ENCODE measurements at regions not wholly inside any gene's neighbourhood (a gene's known extent, or its start where the extent isn't known, plus 50 kb on each side); places are given as distances from the start of the nearest gene placed in this dataset.
A peak's percentile ranks its signal among the peaks of the same experiment; 100 is the strongest.

DNA sequence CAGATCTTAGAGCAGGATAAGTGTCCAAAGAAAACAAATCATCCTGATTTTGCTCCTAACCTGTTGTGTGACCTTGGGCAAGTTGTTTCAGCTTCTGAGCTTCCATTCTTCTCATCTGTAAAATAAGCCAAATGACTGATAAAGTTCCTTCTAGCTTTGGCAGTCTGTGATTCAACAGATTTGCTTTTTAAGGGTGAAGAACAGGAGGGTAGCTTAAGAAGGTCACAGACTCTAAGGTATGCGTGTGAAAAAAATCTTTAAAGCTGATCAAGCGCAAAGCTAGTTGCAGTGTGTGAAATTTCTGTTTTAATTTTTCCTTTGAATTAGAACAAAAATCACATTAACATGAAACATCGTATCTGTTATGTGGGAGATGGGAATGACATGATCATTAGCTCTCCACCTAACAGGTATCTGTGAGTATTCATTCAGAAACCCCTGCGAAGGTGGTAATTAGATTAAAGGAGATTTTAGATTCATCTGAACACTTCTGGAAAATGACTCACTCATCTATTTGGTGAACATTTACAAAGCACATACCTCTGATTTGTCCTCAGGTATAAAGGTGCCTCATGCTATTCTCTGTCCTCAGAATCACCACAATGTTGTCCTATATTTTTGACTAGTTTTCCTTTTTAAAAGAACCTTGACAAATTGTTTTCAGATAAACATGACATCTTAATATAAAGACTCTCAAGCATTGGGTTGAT lies 131.9 kb upstream of the CPM start:
- DNase-seq: no peak

DNA sequence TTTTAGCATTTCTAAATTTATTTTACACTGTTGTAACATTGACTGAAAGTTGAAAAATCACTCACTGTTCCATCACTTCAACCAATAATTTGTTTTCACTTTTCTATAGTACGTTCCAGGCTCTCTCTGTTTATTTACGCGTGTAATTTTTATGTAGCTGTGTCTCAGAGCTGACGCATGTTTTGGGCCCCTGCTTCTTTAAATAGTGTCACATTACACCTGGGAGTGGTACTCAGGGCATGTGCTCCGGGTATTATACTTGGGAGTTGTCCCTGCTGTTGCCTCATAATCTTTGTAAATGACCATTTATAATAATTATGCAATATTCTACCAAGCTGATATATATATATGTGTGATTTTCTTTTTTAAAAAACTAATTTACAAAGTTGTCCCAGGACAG lies 132.8 kb upstream of the CPM start:
- DNase-seq: peak; percentile 78

DNA sequence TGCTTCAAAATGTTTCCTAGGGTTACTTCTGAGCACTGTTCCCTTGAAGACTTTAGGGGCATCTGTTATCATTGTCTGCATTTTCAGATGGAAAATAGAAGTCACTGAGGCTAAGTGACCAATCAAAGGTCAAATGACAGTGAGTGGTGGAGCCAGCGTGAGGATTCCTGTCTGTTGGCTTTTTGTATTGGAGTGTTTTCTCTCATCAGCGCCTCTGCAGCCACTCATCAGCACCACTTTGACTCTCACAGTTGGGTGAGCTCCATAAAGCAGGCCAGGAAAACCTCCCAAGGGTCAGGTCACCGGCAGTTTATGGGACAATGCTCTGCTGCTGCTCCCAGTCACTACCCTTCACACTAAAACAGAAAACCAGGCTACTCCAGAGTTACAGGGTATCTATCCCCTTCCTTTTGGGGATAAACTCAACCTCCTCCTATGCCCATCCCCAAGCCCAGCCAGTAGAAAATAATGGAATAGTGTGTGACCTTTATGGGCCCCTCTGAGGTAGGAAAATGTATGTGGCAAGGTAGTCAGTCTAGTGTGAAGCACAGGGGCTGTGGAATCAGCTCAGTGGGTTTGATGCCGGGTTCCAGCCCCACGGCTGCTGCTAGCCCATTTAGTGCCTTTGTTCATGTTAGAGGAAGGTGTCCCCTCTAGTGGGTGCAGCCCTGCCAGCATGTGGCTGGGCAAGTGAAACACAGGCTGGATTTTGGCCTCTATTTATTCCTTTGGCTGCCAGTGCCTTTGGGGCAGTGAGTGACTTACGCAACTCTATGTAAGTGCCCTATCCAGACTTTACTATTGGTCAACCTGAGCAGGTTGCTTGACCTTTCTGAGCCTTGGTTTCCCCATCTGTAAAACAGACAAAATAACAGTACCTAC lies 133.8 kb upstream of the CPM start:
- DNase-seq: peak; percentile 90

DNA sequence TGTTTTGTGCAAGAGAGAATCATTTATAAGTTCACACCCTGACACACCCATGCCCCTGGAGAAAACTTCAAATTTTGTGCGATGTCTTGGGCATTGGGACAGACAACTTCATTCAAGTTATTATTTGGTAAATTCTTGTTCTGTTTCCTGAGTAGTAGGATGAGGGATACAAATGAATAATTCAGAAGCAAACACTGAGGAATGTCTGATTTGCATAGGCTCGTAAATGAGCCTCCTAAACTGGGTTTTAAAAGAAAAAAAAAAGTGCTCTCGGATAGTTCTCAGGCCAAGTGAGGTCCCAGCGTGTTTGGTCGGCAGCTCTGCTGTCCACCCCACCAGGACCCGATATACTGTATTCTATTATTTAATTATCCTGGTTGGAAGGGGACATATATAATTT lies 134.7 kb upstream of the CPM start:
- DNase-seq: no peak

DNA sequence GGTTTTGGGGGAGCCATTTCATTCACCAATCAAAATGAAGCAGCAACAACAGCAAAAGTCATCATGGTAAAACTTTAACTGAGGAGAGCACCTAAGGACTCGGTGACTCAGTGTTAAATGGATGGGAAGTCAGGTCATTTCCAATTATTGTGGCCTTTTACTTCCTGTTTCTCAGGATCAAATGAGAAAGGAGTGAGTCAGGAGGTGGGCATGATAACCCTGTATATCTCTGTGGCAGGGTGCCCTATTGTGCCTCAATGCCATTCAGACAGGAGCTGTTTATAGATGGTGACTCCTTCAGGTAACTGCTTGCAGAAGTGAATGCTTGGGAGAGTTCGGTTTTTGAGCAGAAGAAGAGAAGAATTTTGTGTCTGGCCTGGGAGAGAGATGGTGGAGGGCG lies 135.5 kb upstream of the CPM start:
- DNase-seq: no peak

DNA sequence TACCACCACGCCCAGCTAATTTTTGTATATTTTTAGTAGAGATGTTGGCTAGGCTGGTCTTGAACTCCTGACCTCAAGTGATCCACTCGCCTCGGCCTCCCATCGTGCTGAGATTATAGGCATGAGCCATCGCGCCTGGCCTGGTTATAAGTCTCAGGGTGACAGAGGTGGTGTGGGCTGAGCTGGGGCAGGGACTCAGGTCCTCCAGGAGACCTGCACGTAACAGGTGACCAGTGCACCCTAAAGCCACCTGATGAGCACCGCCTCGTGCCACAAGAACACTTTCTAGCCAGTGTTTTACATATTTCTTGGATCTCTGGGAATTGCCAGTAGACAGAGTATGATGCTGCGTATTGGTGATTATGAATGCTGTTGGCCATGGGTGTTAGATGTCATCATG lies 136.5 kb upstream of the CPM start:
- no peak for DNase-seq

DNA sequence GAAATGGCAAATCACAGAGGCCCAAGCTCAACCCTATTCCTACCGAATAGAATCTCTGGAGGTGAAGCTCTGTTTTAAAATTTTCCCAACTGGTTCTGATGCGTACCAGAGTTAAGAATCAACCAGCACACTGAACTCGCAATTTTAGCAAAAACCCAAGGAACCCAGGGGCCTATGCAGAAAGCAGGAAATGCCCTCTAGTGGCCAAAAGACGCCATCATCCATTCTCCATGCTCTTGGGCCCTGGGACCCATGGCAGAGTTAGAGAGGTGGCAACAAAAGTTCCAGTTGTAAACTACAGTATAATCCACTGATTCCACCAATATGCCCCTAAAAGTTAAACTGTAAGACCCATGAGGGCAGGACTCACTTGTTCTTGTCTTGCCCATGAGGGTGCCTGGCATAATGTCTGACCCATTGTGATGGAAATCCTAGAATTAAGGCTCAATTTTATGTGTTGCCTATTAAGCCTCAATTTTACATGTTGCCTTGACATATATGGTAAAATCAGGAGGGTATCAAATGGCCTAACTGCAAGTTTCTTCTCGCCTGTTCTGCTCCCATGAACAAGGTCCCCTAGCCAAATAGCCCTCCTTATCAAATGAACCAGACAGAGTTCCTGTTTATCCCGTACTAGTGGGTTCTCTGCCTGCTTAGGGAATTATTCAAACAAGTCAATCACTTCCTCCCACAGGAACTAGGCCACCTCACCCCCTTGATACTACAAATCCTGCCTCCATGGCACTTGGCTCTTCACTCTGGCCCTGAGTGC lies 137.5 kb upstream of the CPM start:
- peak; percentile 87 for DNase-seq

DNA sequence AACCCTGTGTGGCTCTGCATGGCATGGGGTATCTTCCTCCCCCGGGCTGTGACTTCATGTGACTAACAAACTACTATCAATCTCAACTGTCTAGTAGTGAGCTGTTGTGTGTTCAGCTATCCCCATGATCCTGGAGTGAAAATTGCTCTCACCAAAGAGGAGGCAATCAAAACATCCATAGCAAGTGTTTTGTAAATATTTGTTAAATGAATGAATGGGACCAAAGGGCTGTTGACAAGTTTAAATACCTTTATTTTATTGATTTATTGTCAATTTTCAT lies 138.1 kb upstream of the CPM start:
- DNase-seq: peak; percentile 51

DNA sequence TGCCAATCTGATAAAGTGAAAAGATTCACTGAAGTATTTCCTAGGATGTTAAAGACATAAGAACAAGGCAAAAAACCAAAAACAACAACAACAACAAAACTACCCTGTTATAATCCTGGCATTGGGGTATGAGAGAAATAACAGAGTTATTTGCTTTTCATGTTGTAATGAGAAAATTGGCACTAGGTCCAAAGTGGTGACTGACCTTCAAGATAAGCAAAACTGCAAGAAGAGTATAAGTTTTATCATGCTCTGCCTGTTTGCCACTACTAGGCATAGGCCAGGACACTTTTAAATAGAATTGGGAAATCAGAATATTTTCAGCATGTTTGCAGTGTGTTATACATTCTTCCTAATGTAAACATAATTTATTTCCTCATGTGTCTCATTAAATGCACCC lies 140.1 kb upstream of the CPM start:
- no peak for DNase-seq

DNA sequence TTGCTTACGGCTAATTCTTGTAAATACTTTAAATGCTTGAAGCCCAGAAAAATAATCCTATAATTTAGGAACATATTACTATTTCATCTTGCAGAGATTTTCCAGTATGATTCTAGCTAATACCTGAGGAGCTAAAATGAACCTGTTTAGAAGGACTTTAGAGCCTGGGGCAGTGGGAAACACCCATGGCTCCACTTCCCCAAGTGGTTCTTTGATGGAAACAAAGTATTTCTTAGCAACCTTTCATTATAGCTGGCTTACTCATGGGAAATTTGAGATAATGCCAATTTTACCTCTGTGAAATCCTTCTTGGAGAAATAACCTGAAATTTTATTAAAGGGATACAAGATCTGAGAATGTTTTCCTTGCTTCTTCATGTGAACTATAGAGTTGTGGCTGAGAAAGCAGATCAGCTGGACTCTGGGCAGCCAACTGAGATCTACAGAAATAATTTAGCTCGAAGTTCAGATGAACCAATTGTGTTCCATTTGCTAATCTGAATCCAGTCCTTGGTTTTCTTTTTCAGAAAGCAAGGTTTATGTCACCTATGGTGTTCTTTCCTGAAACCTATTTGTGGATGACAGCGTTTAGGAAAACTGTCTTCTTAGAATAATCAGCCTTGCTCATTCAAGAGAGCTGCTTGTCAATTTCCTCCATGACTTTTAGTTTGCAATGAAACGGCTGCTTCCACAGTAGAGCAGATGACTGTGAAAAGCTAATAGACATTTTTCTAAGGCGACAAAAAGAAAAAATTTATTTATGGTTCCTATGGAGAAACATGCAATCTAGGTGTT lies 141.8 kb upstream of the CPM start:
- no peak for DNase-seq

DNA sequence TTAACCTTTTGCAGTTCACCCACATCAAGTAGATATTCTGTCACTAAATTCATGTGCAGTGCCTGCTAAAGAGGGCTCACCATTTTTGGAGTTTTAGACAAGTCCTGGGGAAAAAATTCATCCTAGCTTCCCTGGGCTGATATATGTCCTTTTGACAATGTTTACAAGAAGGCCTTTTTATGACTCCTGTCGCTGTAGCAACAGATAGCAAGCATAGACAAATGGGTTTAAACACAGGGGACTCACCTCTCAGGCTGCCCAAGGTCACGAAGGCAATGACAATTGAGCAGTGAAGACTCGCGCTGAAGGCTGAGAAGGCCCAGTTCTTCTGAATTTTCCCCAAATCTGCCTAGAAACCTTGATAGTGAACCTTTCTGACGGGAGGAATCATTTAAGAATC lies 150.7 kb upstream of the CPM start:
- DNase-seq: no peak

DNA sequence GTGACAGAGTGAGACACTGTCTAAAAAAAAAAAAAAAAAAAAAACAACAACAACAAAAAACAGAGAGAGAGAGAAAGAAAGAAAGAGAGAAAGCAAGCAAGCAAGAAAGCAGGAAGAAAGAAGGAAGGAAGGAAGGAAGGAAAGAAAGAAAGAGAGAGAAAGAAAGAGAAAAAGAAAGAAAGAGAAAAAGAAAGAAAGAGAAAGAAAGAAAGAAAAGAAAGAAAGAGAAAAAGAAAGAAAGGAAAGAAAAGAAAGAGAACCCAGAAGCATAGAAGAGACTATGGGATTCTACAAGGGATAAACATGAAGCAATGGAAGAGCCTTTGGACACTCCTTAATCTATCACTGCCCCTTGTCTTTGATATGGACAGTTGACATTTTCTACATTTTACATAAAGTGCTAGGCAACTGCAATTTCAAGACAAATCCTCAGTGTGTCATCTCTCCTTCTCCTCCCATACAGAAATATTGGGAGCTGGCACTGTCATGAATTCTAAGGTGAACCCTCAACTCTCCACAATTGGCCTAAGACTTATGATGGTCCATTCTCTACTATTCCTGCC lies 151.9 kb upstream of the CPM start:
- DNase-seq: no peak

DNA sequence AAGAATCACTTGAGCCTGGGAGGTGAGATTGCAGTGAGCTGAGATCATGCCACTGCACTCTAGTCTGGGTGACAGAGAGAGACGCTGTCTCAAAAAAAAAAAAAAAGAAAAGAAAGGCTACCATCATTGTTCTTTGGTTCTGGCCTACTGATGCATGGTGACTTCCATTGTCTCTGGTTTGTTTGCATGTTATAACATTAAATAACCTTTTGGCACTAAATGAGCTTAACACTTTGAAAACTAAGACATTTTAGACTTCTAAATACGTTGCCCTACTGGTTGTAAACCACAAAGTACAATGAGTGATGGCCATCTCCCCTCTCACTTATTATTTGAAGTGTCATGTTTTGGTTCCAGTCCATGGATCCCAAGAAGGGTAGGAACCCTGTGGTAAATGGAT lies 152.9 kb upstream of the CPM start:
- DNase-seq: no peak

DNA sequence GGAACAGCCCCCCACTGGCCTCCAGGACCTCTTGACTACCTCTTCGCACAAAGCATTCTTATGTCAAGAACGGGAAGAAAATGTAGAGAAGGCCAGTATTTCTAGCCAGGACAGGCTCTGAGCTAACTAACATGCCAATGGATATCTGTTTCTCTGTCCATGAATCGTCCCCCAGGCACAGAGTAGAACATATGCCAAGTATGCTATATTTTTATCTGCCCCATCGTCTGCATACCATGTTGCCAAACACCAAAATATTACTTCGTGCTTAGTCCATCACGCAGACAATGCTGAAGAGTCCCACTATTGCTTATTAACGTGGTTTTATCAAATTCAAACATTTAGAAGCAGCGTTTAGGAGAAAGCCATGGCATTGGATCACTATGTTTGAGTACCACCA lies 151.4 kb upstream of the CPSF6 start:
- DNase-seq: no peak

DNA sequence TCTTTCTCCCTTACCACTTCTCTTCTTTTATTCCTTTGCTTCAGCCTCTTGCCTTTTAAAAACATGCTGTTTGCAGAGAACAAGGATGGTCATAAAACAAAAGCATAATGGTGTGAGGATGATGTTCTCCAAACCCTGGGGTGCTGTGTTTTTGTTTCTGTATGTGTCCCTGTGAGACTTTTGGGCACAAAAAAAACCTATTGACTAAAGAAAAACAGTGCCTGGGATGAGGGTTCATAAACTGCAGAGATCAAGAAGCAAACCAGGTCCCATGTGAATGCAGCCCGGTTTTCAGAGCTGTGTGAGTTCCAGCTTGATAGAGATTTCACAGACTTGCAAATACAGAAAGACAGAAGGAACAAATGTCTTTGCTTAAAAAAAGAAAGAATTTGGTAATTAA lies 148.6 kb upstream of the CPSF6 start:
- no peak for DNase-seq

DNA sequence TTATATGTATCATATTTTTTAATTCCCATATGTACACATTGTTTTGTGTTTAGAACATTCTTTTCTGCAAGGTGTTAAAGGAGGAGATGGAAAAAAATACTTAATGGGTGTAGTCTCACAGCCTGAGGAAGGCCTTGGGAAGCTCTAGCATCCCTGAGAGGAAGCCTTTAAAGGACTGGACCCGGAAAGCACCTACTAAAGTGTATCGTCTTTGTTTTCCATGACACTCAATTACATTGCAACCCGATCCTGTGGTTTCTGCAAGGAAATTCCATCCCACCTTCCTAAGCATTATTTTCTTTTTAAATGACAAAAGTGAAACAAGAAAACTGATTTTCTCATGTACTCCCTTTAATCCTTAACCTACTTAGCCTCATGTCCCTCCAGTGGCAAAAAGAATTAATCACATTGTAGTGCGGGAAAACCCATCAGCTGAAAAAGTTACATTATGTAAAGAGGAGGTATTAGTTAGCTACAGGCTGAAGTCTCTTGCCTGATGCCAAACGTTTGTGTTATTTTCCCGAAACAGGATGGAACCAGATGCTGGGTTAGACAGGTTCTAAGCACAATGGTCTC lies 147.8 kb upstream of the CPSF6 start:
- no peak for DNase-seq

DNA sequence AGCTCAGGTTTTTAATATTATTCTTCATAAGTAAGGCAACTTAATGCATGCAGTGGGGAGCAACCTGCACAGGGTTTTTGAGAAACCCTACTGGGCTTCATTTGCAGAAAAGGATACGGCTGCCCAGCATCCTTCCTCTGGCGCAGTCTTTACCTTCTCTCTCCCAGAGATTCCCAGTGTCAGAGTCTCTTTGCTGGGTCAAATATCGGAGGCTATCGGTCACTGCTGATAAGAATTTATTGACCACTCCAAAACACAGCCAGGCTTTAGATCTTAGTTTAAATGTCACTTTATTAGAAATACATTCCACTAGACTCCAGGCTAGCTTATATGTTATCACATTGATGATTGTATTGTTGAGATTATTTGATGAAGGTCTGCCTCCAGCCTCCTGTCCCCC lies 147.2 kb upstream of the CPSF6 start:
- no peak for DNase-seq

DNA sequence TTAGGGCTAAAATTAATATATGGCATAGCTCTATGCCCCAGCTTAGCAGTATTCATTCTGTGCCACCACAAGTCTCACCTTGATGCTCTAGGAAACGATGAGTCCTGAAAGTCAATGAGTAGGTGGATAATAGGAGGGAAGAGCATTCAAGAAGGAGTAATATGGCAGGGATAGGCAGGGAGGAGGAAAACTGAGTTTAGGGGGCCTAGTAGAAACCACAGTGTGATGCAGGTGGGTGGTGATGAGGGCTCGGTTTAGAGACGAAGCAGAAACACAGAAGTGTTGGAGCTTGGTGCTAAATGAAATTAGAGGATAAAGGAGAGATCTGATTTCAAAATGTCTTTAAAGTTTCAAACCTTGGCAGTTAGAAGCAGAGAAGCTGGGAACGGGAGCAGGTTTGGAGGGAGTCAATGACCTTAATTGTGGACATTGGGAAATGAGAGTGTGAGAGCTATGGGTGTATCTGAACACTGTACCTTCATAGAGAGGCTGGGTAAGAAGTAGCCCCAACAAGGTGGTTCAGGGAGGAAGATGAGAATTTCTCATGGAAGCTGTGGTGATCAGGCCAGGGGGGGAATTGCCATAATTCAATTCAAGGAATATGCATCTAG lies 144.7 kb upstream of the CPSF6 start:
- DNase-seq: no peak

DNA sequence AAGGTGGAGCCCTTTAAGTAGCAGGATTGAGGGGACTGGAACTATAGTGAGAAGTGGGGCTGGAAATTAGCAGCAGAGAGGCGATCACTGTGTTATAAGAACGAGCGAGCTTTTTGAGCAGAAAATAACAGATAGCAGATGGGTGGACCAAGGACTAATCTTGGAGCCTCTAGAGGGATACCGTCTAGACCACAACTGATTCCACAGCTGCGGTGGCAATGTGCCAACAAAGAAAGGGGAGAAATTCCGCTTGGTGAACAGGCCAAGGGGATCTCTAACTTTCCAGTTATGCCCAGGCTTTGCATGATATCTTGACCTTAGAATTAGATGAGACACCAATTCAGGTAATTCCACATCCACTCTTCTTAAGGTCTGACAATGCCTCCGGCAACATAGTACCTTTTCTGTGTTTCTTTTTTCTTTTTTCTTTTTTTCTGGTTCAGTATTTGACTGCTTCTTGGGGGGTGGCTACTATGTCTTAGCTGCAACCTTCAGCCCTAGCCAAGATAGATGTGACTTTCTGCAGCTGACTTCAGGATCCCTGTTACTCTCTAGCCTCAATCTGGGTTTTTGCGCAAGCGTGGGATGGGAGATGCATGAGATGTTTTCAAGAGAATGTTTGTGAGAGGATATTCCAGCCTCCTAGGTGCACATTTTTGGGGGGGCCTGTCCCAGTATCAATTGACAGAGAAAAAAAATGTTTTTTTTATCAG lies 143.4 kb upstream of the CPSF6 start:
- DNase-seq: no peak

DNA sequence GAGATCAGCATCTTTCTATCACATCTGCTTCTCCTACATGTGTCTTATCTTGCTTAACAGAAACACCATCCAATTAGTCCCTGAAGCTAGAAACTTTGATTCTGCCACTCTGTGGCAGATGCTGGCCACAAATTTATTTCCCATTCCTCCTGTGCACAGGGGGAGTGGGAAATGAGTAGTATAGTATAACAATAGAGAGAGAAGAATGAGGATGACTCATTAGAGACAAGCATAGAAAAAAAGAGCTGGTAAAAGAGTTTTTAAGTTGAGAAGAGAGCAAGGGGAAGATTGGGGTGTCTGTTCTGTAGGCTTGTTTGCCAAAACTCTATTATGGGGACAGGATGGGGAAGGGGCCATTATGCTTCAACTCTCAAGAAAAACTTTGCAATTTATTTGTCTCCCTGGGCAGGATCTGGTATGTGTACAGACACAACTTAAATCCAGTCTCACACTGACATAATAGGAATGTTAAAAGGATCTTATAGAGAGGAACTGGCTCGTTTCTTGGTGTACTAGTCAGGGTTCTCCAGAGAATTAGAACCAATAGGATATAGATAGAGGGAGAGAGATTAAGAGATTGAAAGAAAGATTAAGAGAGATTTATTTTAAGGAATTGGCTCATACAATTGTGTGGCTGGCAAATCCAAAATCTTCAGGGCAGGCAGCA lies 142.6 kb upstream of the CPSF6 start:
- DNase-seq: no peak

All from NCI-H510A treated with DMSO at 0.1 percent for 48 hours (cell line).